ENCODE measurements at regions not wholly inside any gene's neighbourhood (a gene's known extent, or its start where the extent isn't known, plus 50 kb on each side); places are given as distances from the start of the nearest gene placed in this dataset.

- DNase-seq, result no peak
These were observed 83.4 kb downstream of the C13orf42 start for GRCh38 chr13:51027644-51028043.

GRCh38 chr13:51026016-51026415 is 85.1 kb downstream of the C13orf42 start:
- DNase-seq, result no peak

GRCh38 chr13:51025245-51025905 is 85.7 kb downstream of the C13orf42 start:
- DNase-seq, result no peak

- no peak for DNase-seq
These were observed 89.3 kb downstream of the C13orf42 start for GRCh38 chr13:51021811-51022210.

- no peak for DNase-seq
These were observed 90.5 kb downstream of the C13orf42 start for GRCh38 chr13:51020600-51020999.

- DNase-seq, result no peak
These were observed 92.0 kb downstream of the C13orf42 start for GRCh38 chr13:51019026-51019425.

GRCh38 chr13:51017516-51017915 is 93.6 kb downstream of the C13orf42 start:
- no peak for DNase-seq

- DNase-seq, result peak; percentile 28
These were observed 95.1 kb downstream of the C13orf42 start for GRCh38 chr13:51015973-51016372.

GRCh38 chr13:51009597-51009996 is 100.0 kb downstream of the RNASEH2B start:
- no peak for DNase-seq

- DNase-seq, result no peak
These were observed 97.6 kb downstream of the RNASEH2B start for GRCh38 chr13:51007216-51007615.

- no peak for DNase-seq
These were observed 96.7 kb downstream of the RNASEH2B start for GRCh38 chr13:51006067-51006845.
